ENCODE measurements at regions not wholly inside any gene's neighbourhood (a gene's known extent, or its start where the extent isn't known, plus 50 kb on each side); places are given as distances from the start of the nearest gene placed in this dataset.

DNA sequence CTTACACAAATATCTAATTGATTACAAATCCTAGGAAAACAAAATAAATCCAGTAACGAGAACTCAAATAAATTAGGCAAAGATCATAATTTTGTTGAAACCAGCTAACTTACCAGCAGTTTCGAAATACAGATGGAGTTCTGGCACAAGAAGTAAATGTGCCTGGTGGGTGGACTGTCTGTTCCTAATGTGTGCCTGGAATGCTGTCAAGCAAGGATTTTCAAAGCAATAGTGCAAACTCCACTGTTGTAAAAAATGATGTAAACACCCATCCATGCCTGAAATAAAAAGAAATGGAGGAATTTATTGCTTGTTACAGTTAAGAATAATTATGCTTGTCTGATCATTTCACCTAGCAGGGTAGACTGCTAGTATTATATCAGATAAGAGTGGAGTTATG is 423.9 kb upstream of the MAP2 start:
- TF ChIP-seq, protein P1, sequence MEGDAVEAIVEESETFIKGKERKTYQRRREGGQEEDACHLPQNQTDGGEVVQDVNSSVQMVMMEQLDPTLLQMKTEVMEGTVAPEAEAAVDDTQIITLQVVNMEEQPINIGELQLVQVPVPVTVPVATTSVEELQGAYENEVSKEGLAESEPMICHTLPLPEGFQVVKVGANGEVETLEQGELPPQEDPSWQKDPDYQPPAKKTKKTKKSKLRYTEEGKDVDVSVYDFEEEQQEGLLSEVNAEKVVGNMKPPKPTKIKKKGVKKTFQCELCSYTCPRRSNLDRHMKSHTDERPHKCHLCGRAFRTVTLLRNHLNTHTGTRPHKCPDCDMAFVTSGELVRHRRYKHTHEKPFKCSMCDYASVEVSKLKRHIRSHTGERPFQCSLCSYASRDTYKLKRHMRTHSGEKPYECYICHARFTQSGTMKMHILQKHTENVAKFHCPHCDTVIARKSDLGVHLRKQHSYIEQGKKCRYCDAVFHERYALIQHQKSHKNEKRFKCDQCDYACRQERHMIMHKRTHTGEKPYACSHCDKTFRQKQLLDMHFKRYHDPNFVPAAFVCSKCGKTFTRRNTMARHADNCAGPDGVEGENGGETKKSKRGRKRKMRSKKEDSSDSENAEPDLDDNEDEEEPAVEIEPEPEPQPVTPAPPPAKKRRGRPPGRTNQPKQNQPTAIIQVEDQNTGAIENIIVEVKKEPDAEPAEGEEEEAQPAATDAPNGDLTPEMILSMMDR (IDR thresholded peaks at IDR 0.05): no peak
- no peak for TF ChIP-seq POLR2A (IDR thresholded peaks at IDR 0.05)

All from uterus (tissue), 2 donors.